GM12891 (cell line): ENCODE measurements at regions not wholly inside any gene's neighbourhood (a gene's known extent, or its start where the extent isn't known, plus 50 kb on each side); places are given as distances from the start of the nearest gene placed in this dataset.
"Not testable (repeated sequence)": the region's sequence is repeated elsewhere in the genome, so short reads cannot be mapped to it uniquely, and the experiment has no call there.

Experiments used
- POLR2A ChIP-seq: IDR thresholded peaks from 2 replicates; pipeline ENCODE4 v1.6.1; 2011; ENCODE audit warnings: low read depth, low read length, control low read depth
- POLR2AphosphoS5 ChIP-seq: IDR thresholded peaks from 2 replicates; pipeline ENCODE4 v1.6.1; 2011; ENCODE audit warnings: low read depth, low read length, control low read depth
- POU2F2 ChIP-seq: IDR thresholded peaks from 2 replicates; pipeline ENCODE4 v1.6.1; 2011; ENCODE audit warnings: low read depth, mild to moderate bottlenecking, control low read depth, low read length, moderate library complexity
- SPI1 ChIP-seq: IDR thresholded peaks from 2 replicates; pipeline ENCODE4 v1.6.1; 2011; ENCODE audit warnings: low read depth, low read length, control low read depth
- TAF1 ChIP-seq: IDR thresholded peaks from 2 replicates; pipeline ENCODE4 v1.6.1; 2011; ENCODE audit warnings: low read depth, low read length, control low read depth

GRCh38 chr17:45576527-45577307, 86.2 kb upstream of the PLEKHM1 start:
- not testable (repeated sequence) for TF ChIP-seq POLR2AphosphoS5, POLR2A, TAF1, SPI1, POU2F2
